H1 (cell line): ENCODE measurements at regions not wholly inside any gene's neighbourhood (a gene's known extent, or its start where the extent isn't known, plus 50 kb on each side); places are given as distances from the start of the nearest gene placed in this dataset.

Source experiments
- EZH2 ChIP-seq: fragments of 200-600 bp; sonication (generic); IDR thresholded peaks from 2 replicates; pipeline ENCODE4 v1.7.1; 2012; ENCODE audit warnings: low read depth, mild to moderate bottlenecking, moderate library complexity, low read length, inconsistent platforms; ENCODE audit not compliant: severe bottlenecking
- JUND ChIP-seq: IDR thresholded peaks from 2 replicates; pipeline ENCODE4 v1.6.1; 2011; ENCODE audit warnings: mild to moderate bottlenecking, improper control_type of control experiment, low read length
- POLR2AphosphoS5 ChIP-seq: IDR thresholded peaks from 2 replicates; pipeline ENCODE4 v1.6.1; 2011; ENCODE audit warnings: low read depth, low read length
- TEAD4 ChIP-seq: IDR thresholded peaks from 2 replicates; pipeline ENCODE4 v1.6.1; 2012; ENCODE audit warnings: low read depth, low read length, inconsistent platforms, mixed read lengths
- TF ChIP-seq, protein P1 (sequence below), 3 experiments: IDR thresholded peaks; 1 replicate in 2 of 3; 2 replicates in 1 of 3; pipeline versions ENCODE4 v1.5.1 to v1.6.1; 2011; ENCODE audit warnings: low read length in 3 of 3, mild to moderate bottlenecking in 3 of 3, inconsistent platforms in 2 of 3, low read depth in 1 of 3, moderate library complexity in 1 of 3; ENCODE audit not compliant: insufficient read depth in 1 of 3; ENCODE audit errors: control extremely low read depth in 1 of 3

DNA sequence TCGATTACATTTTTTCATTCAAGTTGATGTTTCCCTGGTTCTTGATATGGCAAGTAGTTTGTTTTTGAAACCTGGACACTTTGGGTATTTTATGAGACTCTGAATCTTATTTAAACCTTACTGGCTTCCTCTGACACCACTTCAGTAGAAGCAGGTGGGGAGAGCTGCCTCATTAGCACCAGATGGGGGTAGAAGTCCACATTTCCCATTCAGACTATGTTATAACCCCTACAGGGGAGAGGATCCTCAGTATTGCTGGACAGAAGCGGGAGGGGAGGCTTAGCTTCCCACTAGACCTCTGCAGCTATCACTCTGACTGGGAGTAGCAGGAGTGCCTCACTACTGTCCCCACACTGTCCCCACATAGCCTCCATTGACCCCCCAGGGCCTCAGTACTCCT, 145.3 kb upstream of the SLC35G4 start:
- TF ChIP-seq, protein P1, sequence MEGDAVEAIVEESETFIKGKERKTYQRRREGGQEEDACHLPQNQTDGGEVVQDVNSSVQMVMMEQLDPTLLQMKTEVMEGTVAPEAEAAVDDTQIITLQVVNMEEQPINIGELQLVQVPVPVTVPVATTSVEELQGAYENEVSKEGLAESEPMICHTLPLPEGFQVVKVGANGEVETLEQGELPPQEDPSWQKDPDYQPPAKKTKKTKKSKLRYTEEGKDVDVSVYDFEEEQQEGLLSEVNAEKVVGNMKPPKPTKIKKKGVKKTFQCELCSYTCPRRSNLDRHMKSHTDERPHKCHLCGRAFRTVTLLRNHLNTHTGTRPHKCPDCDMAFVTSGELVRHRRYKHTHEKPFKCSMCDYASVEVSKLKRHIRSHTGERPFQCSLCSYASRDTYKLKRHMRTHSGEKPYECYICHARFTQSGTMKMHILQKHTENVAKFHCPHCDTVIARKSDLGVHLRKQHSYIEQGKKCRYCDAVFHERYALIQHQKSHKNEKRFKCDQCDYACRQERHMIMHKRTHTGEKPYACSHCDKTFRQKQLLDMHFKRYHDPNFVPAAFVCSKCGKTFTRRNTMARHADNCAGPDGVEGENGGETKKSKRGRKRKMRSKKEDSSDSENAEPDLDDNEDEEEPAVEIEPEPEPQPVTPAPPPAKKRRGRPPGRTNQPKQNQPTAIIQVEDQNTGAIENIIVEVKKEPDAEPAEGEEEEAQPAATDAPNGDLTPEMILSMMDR (IDR thresholded peaks at IDR 0.05; ENCODE audit: control extremely low read depth in 1 of 3, insufficient read depth in 1 of 3, low read depth in 1 of 3, low read length in 3 of 3): no peak
- TF ChIP-seq TEAD4: no peak
- TF ChIP-seq POLR2AphosphoS5: no peak
- TF ChIP-seq EZH2: no peak
- TF ChIP-seq JUND: no peak
